ENCODE measurements at regions not wholly inside any gene's neighbourhood (a gene's known extent, or its start where the extent isn't known, plus 50 kb on each side); places are given as distances from the start of the nearest gene placed in this dataset.

DNA sequence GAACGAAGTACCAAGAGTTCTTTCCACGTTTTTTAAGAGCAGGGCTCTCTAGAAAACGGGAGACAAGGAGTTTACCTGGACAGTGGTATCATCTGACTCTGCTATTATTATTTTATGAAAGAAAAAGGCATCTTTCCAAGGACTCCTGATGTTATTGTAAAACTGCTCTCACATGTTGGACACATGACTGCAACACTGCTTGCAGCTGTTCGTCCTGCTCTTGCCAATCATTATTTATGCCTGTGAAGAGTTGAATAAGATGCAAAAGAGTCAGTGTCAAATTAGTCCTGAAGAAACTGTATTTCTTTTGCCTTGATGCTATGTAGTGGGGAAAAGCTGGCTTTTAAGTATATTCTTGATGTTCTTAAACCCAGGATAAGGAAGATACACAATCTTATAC is 284.5 kb upstream of the PTGER4 start:
- Histone ChIP-seq H3K9me3 (no peaks in the 10 kb centered on the region), H3K4me3 (no peak overlapping the region), H3K27ac (no peak overlapping the region), H3K27me3 (no peaks in the 10 kb centered on the region), H3K4me1 (no peaks in the 10 kb centered on the region), H3K36me3 (no peaks in the 10 kb centered on the region)
- TF ChIP-seq POLR2A (IDR thresholded peaks at IDR 0.05) = no peak
- TF ChIP-seq CTCF (IDR thresholded peaks at IDR 0.05) = no peak
- no peak for DNase-seq
- intact Hi-C loops (cut with DNase I; ENCODE audit: low total_unique reads) = no loop called here

DNA sequence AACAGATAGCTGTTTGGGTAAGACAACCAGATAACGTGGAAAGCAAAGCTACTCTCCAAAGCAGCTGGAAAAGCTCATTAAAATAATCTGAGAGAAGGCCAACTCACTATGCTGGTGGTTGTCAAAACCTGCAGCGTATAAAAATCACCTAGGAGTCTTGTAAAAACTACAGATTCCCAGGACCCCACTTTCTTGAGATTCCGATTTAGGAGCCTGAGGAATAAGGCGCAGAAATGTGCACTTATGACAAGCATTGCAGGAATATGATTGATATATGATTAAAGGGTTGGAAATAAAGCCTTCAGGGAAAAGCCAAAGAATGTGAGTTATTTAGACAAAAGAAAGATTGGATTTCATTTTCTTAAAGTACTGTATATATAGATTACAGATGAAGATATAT is 285.0 kb upstream of the PTGER4 start:
- TF ChIP-seq CTCF (IDR thresholded peaks at IDR 0.05) = no peak
- TF ChIP-seq POLR2A (IDR thresholded peaks at IDR 0.05) = no peak
- Histone ChIP-seq H3K27ac (no peak overlapping the region), H3K4me1 (no peaks in the 10 kb centered on the region), H3K36me3 (no peaks in the 10 kb centered on the region), H3K4me3 (no peak overlapping the region), H3K9me3 (no peaks in the 10 kb centered on the region), H3K27me3 (no peaks in the 10 kb centered on the region)
- intact Hi-C loops (cut with DNase I; ENCODE audit: low total_unique reads) = no loop called here
- no peak for DNase-seq

GRCh38 chr5:40391642-40392041 is 288.1 kb upstream of the PTGER4 start:
- H3K36me3 ChIP-seq = no peaks in the 10 kb centered on the region
- no peaks in the 10 kb centered on the region for H3K4me1 ChIP-seq
- no peaks in the 10 kb centered on the region for H3K27me3 ChIP-seq
- H3K4me3 ChIP-seq = no peak overlapping the region
- H3K9me3 ChIP-seq = no peaks in the 10 kb centered on the region
- intact Hi-C loops (cut with DNase I; ENCODE audit: low total_unique reads) = no loop called here
- TF ChIP-seq CTCF (IDR thresholded peaks at IDR 0.05) = no peak
- no peak for TF ChIP-seq POLR2A (IDR thresholded peaks at IDR 0.05)
- DNase-seq = no peak
- no peak overlapping the region for H3K27ac ChIP-seq

- DNase-seq = no peak
- Histone ChIP-seq H3K27ac (no peak overlapping the region), H3K9me3 (no peaks in the 10 kb centered on the region), H3K4me3 (no peak overlapping the region), H3K27me3 (no peaks in the 10 kb centered on the region), H3K4me1 (no peaks in the 10 kb centered on the region), H3K36me3 (no peaks in the 10 kb centered on the region)
- TF ChIP-seq POLR2A (IDR thresholded peaks at IDR 0.05) = no peak
- TF ChIP-seq CTCF (IDR thresholded peaks at IDR 0.05) = no peak
- intact Hi-C loops (cut with DNase I; ENCODE audit: low total_unique reads) = no loop called here
These were observed 289.2 kb upstream of the PTGER4 start for GRCh38 chr5:40390281-40391149.

- TF ChIP-seq POLR2A (IDR thresholded peaks at IDR 0.05) (no peak), CTCF (IDR thresholded peaks at IDR 0.05) (no peak)
- DNase-seq = no peak
- Histone ChIP-seq H3K27ac (no peak overlapping the region), H3K36me3 (no peaks in the 10 kb centered on the region), H3K9me3 (no peaks in the 10 kb centered on the region), H3K4me1 (no peaks in the 10 kb centered on the region), H3K4me3 (no peak overlapping the region), H3K27me3 (no peaks in the 10 kb centered on the region)
- intact Hi-C loops (cut with DNase I; ENCODE audit: low total_unique reads) = no loop called here
These were observed 290.1 kb upstream of the PTGER4 start for GRCh38 chr5:40389591-40389990.

Measured in uterus (tissue), 3 donors.